ENCODE measurements at regions not wholly inside any gene's neighbourhood (a gene's known extent, or its start where the extent isn't known, plus 50 kb on each side); places are given as distances from the start of the nearest gene placed in this dataset.

DNA sequence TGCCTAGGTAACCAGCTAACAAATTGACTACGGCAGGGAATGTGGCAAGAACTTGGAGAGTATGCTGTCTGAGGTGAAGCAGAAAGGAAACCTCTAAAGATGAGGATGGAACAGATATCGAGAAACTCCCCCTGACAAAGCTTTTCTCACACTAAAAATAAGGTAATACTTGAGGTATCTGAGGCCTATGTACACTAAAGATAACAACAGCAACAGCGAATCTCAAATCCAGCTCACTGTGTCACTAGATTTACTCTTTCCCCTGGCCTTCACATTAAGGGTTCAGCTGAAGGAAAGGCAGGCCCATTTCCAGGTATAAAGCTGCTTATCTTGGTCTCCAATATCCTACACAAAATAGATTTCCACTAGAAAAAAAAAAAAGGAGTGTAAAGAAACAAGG is 518.0 kb downstream of the KCNT2 start:
- TF ChIP-seq, protein P1, sequence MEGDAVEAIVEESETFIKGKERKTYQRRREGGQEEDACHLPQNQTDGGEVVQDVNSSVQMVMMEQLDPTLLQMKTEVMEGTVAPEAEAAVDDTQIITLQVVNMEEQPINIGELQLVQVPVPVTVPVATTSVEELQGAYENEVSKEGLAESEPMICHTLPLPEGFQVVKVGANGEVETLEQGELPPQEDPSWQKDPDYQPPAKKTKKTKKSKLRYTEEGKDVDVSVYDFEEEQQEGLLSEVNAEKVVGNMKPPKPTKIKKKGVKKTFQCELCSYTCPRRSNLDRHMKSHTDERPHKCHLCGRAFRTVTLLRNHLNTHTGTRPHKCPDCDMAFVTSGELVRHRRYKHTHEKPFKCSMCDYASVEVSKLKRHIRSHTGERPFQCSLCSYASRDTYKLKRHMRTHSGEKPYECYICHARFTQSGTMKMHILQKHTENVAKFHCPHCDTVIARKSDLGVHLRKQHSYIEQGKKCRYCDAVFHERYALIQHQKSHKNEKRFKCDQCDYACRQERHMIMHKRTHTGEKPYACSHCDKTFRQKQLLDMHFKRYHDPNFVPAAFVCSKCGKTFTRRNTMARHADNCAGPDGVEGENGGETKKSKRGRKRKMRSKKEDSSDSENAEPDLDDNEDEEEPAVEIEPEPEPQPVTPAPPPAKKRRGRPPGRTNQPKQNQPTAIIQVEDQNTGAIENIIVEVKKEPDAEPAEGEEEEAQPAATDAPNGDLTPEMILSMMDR (conservative IDR thresholded peaks at IDR 0.05): no peak
- TF ChIP-seq EZH2 (IDR thresholded peaks at IDR 0.05; ENCODE audit: low read depth): no peak

Measured in PC-9 (cell line).